GM21423 (cell line): ENCODE measurements at regions not wholly inside any gene's neighbourhood (a gene's known extent, or its start where the extent isn't known, plus 50 kb on each side); places are given as distances from the start of the nearest gene placed in this dataset.
A peak's percentile ranks its signal among the peaks of the same experiment; 100 is the strongest.

Experiments
- ATAC-seq: cut with Tn5 transposase; IDR thresholded peaks from one replicate; pipeline ENCODE4 v1.9.1; 2021; ENCODE audit warnings: mild to moderate bottlenecking, moderate library complexity; ENCODE audit not compliant: unreplicated experiment

DNA sequence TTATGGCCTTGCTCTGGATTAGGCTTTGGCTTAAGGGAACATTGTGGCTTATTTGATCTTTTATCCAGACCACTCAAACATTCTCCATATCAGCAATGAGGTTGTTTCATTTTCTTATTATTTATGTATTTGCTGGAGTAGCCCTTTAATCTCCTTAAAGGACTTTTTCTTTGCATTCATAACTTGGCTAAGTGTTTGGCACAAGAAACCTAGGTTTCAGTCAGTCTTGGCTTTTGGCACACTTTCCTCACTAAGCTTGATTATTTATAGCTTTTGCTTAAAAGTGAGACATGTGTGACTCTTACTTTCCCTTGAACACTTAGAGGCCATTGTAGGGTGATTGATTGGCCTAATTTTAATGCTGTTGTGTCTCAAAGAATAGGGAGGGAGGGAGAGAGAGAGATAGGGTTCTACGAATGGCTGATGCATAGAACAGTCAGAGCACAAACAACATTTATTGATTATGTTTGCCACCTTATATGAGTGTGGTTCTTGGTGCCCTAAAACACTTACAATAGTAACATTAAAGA, 2265.3 kb upstream of the C9orf72 start:
- ATAC-seq: no peak

DNA sequence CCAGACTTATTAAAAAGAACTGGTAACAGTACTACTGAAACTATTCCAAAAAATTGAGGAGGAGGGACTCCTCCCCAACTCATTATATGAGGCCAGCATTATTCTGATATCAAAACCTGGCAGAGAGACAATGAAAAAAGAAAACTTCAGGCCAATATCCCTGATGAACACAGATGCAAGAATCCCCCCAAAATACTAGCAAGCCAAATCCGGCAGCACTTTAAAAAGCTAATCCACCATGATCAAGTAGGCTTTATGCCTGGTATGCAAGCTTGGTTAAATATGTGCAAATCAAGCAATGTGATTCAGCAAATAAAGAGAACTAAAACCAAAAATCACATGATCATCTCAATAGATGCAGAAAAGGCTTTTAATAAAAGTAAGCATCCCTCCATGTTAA, 2271.0 kb upstream of the C9orf72 start:
- ATAC-seq: no peak

DNA sequence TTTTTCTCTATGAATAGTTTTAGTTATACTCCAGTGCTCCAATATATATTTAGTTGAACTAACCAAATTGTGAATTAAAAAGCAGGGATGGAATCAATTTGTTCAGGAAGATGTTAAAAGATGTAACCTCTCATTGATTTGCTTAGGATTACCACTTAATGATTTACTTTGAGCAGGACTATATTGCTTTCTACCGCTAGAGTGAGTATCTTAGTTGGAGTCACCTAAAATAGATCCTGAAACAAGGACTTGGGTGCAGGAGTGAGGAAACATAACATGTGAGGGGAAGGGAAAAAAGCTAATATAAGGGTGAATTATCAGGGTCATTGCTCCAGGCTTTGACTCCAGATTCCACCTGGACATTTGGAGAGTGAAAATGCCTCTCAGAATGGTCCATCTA, 2277.4 kb upstream of the C9orf72 start:
- ATAC-seq: no peak

DNA sequence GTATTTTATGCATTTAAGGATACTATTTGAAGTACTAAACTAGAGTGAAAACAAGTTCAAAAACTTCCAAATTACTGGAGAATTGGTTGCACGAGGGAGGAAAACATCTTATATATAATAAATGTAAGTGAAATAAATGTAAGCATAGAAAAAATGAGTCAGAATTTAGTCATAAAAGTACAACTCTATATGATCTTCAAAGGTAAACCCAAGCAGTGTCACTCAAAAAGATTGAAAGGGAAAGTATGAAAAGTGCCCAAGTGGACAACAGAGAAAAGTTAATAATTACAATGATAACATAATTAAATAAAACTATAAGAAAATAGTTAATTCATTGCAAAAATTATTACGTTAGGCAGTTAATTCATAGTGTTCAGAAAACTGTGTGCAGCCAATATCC, 2288.5 kb upstream of the C9orf72 start:
- ATAC-seq: no peak

DNA sequence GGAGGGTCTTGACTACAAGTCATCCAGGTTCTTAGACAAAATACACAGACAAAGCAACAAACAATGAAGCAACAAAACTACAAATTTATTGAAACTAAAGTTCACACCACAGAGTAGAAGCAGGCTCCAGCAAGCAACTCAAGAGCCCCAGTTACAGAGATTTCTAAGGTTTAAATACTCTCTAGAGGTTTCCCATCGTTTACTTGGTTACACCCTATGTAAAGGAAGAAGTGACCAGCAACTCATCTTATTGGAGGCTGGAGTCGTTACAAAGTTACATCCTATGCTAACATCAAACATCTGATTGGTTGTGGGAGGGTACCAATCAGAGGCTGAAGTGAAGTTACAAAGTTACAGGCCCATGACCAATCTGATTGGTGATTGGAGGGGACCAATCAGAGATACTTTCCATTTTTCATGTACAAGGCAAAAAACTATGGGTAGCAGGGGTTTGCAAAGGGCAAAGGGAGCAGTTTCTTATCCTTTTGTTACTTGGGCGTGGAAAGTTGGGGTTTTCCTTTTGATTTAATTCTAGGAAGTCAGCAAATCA, 2292.6 kb upstream of the C9orf72 start:
- no peak for ATAC-seq

DNA sequence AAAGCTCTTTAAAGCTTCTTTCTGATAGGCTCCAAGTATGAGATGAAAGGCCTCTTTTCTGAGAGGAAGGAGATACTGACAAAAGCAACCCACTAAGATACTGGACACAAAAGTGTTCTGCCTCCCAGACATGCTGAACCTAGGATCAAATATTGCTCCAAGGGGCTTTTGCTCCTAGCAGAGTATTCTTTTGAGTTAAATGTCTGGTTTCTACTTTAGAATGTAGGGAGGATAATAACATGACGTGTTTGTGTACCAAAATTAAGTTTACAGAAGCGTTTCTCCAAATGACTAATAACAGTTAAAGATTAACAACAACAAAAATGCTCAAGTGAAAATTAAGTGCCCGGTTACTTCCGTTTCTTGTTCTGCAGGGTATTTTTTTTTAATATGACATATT, 2293.3 kb upstream of the C9orf72 start:
- ATAC-seq: peak; percentile 56

DNA sequence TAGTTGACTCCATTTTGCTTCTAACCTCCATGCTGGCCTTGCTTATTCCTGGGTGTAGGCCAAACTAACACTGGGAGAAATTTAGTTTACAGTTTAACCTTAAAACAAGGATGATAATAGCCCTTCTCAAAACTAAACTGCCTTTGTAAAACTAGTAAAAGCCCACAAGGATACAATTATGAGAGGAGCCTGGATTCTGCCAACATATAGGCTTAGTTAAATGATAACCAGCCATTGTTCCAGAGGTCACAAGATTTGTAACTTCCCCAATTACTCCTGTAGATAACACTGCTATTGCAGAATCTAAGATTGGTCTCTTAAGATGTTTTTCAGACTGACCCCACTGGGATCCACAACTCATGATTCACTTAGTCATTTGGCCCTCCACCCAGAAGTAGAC, 2300.3 kb upstream of the C9orf72 start:
- ATAC-seq: no peak

DNA sequence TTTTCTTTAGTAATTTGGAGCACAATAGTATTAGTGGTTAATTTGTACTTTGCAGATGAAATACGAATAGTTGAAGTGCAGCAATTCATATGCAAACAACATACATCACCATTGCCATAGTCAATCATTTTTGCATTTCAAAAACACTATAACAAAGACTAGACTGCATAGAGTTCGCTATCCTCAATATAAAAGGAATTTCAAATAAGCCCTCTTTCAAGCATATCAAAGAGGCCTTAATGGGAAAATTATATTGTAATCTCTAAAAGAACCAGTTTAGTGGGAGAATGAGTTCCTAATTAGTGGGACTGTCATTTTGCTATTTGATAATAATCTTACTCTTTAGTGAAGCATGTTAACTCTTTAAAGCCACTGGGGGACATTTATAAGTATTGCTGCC, 2302.3 kb upstream of the C9orf72 start:
- no peak for ATAC-seq

DNA sequence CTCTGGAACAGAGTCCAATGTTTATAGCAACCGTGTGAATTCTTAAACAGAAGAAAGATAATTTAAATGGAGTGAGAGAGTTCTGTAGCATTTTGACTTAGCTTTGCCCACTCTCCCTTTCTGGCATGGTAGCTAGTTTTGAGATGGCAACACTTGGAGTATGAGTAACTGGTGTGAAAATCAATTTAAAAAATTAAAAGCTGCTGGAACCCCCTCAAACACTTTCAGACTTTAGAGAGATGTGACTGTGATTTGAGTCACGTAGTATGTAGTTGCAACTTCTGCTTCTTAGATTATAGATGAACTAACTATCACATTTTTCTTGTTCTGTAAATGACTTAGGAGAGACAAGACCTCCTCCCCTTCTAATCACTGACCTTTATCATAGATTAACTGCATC, 2309.5 kb upstream of the C9orf72 start:
- ATAC-seq: no peak

DNA sequence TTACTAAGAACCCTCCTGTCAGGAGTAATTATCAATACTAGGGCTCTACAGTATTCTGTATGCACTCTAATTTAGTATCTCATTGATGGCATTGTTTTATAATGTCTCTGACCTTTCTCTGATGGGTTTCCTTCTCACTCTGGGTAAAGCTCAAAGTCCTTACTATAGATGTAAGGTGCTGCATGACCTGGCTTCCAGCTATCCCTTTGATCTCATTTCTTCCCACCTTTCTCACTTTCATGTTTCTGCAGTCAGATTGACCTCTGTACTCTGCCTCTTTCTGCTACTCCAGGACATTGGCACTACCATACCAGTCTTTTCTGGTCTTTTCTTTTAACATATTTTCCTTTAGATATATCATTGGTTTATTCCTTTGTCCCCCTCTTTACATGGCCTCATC, 2332.8 kb upstream of the C9orf72 start:
- ATAC-seq: no peak

DNA sequence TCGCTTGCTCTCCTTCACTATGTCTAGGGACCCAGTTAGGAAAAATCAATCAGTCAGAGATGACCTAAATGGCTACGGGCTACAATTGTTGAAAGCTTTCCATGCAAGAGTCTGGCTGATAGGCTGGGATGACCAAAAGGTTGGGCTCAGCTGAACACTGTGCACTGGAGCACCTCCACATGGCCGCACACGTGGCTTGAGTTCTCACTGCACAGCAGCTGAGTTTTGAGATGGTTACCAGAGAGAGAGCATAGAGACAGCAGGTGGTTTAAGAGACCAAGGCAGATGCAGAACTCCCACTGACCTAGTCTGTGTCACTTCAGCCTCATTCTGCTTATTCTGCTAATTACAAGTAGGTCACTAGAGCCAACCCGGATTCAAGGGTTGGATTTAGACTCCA, 2354.8 kb upstream of the C9orf72 start:
- ATAC-seq: no peak

DNA sequence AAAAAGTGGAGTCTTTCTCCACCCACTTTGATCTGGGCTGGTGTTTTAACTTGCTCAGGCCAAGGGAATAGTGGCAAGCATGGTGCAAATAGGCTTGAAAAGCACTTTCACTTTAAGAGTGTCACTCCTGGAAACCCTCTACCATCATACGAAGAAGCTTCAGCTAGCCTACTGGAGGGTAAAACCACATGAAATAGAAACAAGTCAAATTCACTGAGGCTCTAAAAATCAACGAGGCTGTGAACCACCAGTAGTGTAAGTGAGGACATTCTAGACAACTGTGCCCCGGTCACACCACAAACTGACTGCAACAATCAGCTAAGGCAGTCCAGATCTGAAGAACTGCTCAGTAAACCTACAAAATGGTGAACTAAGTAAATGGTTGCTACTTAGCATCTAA, 2366.3 kb upstream of the C9orf72 start:
- ATAC-seq: no peak

DNA sequence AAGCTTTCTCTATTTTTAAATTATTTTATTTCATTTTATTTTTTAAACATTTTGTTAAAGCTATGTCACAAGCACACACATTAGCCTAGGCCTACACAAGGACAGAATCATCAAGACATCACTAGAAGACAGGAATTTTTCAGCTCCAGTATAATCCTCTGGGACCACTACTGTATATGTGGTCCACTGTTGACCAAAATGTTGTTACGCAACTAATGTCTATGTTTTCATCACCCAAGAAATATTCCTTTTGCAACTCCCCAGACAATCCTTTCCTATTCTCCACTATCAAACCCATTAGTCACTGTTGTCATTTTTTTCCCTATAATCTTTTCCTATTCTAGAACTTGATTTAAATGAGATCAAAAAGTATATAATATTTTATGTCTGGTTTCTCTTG, 2371.7 kb upstream of the C9orf72 start:
- ATAC-seq: no peak

DNA sequence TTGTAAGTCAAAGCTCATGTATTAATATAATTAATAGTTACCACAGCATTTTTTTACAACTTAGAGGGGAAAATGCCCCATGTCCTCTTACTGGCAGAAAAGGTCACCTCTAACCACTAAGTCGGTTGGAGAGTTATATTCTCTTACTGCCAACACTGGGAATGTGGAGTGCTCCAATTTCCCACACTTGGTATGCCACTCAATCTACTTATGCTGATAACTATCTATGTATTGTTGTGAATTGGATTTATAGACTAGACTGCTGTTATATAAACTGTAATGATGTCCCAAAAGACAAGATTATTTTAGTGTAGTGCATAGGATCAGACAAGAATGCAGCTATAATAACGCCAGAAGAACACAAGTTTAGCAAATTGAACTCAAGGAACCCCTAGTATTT, 2385.2 kb upstream of the C9orf72 start:
- no peak for ATAC-seq

DNA sequence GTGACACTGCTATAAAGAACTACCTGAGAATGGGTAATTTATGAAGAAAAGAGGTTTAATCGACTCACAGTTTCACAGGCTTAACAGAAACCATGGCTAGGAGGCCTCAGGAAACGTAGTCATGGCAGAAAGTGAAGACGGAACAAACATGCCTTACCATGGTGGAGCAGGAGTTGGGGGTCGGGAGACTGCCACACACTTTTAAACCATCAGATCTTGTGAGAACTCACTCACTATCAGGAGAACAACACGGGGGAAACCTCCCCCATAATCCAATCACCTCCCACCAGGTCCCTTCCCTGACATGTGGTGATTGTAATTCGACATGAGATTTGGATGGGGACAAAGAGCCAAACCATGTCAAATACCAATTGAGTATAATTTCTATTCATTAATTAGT, 2392.6 kb upstream of the C9orf72 start:
- no peak for ATAC-seq

DNA sequence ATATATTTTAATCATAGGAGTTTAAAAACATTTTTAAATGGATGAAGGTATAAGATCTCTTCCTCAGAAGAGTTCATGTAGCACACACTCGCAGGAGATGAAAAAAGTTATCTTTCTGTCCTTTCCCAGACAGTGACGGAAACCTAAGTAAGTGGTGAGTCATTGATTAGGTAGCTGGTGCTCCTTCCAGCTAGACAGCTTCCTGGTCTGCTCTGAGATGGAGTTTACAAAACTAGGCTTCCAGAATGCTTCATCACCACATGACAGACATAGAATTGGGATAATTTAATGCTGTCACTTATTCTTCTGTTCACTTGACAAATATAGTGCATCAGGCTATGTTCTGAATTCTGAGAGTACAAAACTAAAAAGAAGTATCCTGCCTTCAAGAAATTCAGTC, 2393.0 kb upstream of the C9orf72 start:
- no peak for ATAC-seq

DNA sequence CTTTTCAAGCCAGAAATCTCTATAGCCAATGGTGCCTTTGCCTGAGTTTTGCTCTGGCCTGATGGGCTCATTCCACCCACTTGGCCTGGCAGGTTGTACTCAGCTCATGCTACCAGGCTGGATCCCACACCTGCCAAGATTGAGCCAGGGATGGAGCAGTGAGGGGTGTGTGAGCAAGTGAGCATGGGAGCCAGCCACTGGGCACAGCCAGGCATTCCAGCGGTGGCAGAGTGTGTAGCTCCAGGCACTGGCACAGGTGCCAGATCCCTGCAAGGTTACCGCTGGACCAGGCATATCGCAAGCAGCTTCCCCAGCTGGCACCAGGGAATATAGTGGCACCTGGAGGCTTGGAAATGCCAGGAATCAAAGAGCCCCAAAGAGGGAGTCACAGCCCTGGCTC, 2395.6 kb upstream of the C9orf72 start:
- no peak for ATAC-seq

DNA sequence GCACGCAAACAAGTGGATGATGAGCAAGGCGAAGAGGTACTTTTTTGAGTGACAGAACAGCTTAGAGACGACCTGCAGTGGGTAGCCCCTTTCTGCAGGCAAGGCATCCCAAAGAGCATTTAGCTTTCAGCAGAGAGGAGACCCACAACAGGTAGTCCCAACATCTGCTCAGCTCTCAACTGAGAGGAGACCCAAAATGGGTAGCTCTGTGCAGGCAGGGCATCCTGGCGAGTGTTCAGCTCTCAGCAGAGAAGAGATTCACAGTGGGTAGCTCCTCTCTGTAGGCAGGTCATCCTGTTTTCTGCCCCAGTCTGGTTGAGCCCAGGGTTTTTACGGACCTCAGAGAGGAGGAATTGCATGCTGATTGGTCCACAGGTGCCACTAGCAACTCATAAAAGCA, 2396.1 kb upstream of the C9orf72 start:
- no peak for ATAC-seq

DNA sequence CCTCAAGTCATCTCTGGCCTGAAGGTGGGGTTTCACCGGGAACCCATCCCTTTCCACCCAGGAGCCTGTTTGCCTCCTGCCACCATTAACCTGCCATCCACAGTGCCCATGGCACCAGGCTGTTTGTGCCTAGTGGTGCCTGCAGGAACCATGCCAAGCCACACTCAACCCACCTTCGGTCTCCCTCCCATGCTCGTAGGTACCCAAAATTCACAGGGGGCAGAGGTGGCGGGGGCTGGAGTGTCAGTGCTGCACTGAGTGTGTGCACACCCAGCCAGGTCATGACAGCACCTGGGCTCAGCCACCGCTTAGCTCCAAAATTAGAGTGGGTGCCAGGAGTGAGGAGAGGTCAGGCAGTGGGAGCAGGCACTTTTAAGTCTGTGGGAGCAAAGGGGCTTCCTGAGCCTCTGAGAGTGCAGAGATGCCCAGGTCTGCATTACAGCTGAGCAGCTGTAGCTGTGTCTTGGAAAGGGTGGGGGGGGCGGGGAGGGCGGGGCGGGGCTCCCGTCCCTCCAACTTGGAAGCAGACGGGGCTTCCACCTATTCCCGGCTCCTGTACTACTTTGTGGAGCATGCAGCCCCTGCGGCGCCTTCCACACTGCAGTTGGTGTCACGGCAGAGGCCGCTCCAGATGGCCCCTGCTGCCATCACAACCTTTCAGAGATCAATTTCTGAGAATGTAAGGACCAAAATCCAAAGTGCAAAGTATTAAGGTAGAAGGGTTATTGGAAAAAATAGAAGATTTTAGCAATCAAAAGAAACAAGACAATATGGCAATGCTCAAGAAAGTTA, 2396.8 kb upstream of the C9orf72 start:
- ATAC-seq: no peak

DNA sequence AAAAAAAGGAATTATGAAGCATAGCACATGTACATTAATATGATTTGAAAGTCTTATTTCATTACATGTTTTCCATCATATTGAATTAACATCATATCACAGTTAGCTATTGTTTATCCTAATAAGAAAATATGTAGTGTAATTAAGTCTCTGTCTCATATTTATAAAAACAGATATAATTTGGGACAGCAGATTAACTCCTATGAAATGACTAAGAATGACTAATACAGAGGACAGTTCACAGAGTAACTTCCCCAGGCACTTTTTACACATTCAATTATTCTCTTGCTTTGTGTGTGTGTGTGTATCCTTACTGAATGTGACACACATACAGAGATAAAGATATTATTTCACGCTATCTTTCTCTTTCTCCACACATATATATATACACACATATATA, 2400.9 kb upstream of the C9orf72 start:
- ATAC-seq: no peak

DNA sequence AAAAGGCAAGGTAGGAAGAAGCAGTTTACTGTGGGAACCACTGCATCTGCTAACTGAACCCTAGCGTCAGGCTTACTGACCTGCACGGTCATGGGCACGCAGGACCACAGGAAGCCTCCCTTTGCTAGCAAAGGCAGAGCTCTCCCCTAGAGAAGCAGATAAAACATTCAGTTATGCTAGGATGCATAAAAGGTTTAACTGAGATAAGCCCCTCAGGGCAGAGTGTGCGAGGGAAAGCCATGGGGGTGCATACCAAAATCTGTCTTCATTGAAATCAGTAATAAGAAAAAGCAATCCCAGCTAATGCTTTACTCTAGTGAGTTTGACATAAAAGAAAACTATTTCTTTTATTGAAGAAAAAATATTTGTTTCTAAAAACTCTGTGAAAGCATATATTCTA, 2403.7 kb upstream of the C9orf72 start:
- no peak for ATAC-seq

DNA sequence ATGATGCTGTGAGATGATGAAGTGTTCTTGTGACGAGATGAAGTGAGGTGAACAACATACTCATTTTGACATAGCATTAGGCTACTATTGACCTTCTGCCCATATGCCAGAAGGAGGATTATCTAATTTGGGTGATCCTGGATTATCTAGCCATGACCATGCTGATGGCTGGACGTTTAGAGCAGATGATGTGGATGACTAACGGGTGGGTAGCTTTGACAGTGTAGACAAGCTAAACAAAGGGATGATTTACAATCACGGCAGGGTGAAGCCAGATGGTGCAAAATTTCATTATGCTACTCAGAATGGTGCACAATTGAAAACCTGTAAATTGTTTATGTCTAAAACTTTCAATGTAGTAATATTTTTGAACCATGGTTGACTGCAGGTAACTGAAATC, 2403.4 kb upstream of the ACO1 start:
- no peak for ATAC-seq

DNA sequence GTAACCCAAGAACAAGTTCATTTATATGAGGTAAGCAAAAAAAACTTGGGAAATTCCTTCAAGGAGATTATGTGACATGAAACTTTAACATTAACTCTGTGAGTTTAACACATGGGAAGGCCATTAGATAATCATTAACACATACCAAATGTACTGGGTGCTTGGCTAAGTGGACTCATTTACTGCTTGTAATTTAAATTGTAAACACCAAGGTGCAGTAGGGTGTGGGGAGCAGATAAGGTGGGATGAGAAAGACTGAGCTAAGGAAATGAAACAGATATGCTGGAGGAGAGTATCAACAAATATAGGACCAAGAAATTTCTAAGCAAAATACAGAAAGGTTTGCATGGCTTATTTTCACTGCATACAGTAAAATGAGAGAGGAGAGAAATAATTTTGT, 2384.8 kb upstream of the ACO1 start:
- ATAC-seq: no peak
